OCI-LY3 (cell line): ENCODE measurements at regions not wholly inside any gene's neighbourhood (a gene's known extent, or its start where the extent isn't known, plus 50 kb on each side); places are given as distances from the start of the nearest gene placed in this dataset.

Experiments used
- EZH2phosphoT487 ChIP-seq: fragments of 200-600 bp; shearing (Covaris generic); IDR thresholded peaks from 2 replicates; pipeline ENCODE4 v1.6.1; 2018; ENCODE audit warnings: antibody characterized with exemption, mixed run types, low read depth
- TF ChIP-seq, protein P1 (sequence below): fragments of 200-600, 300-600 bp; sonication (generic); IDR thresholded peaks from 2 replicates; pipeline ENCODE4 v1.5.1; 2014; ENCODE audit warnings: antibody characterized with exemption, low read length, low read depth

- TF ChIP-seq, protein P1, sequence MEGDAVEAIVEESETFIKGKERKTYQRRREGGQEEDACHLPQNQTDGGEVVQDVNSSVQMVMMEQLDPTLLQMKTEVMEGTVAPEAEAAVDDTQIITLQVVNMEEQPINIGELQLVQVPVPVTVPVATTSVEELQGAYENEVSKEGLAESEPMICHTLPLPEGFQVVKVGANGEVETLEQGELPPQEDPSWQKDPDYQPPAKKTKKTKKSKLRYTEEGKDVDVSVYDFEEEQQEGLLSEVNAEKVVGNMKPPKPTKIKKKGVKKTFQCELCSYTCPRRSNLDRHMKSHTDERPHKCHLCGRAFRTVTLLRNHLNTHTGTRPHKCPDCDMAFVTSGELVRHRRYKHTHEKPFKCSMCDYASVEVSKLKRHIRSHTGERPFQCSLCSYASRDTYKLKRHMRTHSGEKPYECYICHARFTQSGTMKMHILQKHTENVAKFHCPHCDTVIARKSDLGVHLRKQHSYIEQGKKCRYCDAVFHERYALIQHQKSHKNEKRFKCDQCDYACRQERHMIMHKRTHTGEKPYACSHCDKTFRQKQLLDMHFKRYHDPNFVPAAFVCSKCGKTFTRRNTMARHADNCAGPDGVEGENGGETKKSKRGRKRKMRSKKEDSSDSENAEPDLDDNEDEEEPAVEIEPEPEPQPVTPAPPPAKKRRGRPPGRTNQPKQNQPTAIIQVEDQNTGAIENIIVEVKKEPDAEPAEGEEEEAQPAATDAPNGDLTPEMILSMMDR = no peak
- TF ChIP-seq EZH2phosphoT487 = no peak
Measured at GRCh38 chr18:43870626-43871025, 593.3 kb upstream of the SYT4 start.
